AG04449 (cell line): ENCODE measurements at regions not wholly inside any gene's neighbourhood (a gene's known extent, or its start where the extent isn't known, plus 50 kb on each side); places are given as distances from the start of the nearest gene placed in this dataset.

Source experiments
- CTCF ChIA-PET: fragments of 350-600 bp; formaldehyde crosslinking; extraction: SDS; loops from one replicate; lab custom pipeline; 2021; ENCODE audit warnings: antibody characterized with exemption; lab: Yijun Ruan, JAX
- POLR2A ChIA-PET: fragments of 400-600, 350-600 bp; formaldehyde crosslinking; extraction: SDS; loops from one replicate; lab custom pipeline; 2020; ENCODE audit warnings: antibody characterized with exemption, inconsistent platforms; lab: Yijun Ruan, JAX
- DNase-seq: peaks from one replicate; pipeline ENCODE4 v3.0.0-alpha.2; 2010; ENCODE audit warnings: low read depth, low spot score
- H3K4me3 ChIP-seq: 2 replicates; pipeline ENCODE4 v1.5.1; 2011; ENCODE audit warnings: low read depth, mild to moderate bottlenecking, control low read depth, low read length
- TF ChIP-seq, protein P1 (sequence below): IDR thresholded peaks from one replicate; pipeline ENCODE4 v1.5.1; 2011; ENCODE audit warnings: mild to moderate bottlenecking, moderate library complexity, low read length, control low read depth, inconsistent platforms; ENCODE audit not compliant: insufficient read depth; ENCODE audit errors: missing control alignments

DNA sequence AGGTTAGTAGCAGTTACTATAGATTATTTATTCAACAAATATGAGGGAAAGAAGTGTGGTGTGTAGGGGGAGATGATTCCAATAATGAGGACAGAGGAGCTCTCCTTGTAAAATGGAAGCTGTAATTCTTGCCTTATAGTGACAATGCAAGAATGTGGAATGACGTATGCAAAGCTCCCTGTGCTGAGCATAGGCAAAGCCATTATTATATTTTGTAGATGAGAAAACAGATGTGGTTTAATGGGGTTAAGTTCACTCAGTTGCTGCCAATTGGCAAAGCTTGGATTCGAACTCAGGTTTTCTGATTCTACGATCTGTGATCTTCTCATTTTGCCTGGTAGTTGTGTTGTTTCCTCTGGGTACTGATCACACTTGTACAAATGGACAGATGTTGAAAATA is 153.3 kb downstream of the LSMEM1 start:
- TF ChIP-seq, protein P1, sequence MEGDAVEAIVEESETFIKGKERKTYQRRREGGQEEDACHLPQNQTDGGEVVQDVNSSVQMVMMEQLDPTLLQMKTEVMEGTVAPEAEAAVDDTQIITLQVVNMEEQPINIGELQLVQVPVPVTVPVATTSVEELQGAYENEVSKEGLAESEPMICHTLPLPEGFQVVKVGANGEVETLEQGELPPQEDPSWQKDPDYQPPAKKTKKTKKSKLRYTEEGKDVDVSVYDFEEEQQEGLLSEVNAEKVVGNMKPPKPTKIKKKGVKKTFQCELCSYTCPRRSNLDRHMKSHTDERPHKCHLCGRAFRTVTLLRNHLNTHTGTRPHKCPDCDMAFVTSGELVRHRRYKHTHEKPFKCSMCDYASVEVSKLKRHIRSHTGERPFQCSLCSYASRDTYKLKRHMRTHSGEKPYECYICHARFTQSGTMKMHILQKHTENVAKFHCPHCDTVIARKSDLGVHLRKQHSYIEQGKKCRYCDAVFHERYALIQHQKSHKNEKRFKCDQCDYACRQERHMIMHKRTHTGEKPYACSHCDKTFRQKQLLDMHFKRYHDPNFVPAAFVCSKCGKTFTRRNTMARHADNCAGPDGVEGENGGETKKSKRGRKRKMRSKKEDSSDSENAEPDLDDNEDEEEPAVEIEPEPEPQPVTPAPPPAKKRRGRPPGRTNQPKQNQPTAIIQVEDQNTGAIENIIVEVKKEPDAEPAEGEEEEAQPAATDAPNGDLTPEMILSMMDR: no peak
- DNase-seq: no peak
- ChIA-PET CTCF (no interaction called here), POLR2A (no interaction called here)
- no peak overlapping the region for H3K4me3 ChIP-seq

DNA sequence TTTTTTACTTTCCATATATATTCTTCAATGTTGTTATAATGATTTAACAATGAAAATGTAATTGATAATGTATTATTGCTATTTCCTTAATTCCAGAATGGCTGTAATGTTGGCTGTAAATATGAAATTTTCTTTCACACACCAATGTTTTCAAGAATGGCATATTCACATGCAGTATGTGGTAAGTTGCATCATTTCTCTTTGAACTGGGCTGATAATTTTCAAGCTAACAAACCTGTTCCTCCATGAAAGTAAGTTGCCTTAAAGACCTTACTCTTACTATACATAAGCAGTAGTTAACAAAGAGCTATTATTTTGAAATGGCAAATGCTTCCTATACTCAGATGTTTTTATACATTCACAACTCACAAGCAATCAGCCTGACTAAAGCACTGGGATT is 154.5 kb downstream of the TMEM168 start:
- POLR2A ChIA-PET: no interaction called here
- CTCF ChIA-PET: no interaction called here

DNA sequence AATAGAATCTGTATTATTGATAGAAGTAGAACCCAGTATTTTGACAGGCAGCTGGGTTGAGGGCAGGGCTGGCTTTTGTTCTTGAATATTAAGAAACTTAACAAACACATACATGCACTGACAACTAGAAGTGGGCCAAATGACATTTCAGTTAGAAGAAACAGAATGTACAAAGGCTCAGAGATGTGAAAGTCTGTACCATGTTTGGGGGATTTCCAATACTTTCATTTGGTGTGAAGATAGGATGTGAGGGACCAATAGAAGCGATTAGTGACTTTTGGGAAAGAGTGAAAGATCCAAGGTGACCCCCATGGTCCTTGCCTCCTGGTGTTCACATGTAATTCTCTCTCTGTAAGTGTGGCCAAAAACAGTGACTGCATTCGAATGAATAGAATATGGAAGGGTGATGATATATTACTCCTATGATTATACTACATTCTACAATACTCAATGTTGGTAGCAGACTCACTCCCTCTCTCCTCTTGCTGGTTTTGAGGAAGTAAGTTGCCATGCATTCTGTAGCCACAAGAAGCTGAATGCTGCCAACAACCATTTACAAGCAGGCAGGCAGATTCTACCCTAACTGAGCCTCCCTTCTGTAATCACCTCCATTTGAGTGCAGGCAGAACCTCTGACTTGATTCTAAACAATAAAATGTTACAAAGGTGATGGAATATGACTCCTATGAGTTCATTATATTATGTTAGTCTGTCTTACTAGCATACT is 151.4 kb downstream of the TMEM168 start:
- POLR2A ChIA-PET: no interaction called here

More for the DNA sequence above, 154.5 kb downstream of the TMEM168 start:
- H3K4me3 ChIP-seq: no peak overlapping the region
- no peak for DNase-seq
- TF ChIP-seq, protein P1: no peak

DNA sequence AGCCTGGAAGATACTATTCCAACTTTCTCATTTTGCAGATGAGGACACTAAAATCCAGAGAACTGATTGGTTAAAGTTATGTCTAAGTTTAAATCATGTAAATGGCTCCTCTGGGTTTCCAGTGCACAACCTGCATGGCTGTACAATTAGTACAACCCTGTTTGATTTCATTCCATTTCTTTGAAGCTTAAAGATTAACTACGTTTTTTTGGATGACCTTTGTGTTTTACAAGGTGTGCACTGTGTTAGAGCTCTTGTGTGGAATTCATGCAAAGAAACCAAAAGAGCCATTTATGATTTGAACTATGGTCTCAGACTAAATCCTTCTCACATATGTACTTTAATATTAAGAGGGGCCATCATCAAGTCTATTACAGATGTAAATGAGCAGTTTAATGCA is 149.5 kb downstream of the TMEM168 start:
- ChIA-PET POLR2A (no interaction called here), CTCF (no interaction called here)
- no peak for DNase-seq

More for the DNA sequence above, 151.4 kb downstream of the TMEM168 start:
- TF ChIP-seq, protein P1: no peak
- DNase-seq: no peak
- CTCF ChIA-PET: no interaction called here
- H3K4me3 ChIP-seq: no peak overlapping the region

DNA sequence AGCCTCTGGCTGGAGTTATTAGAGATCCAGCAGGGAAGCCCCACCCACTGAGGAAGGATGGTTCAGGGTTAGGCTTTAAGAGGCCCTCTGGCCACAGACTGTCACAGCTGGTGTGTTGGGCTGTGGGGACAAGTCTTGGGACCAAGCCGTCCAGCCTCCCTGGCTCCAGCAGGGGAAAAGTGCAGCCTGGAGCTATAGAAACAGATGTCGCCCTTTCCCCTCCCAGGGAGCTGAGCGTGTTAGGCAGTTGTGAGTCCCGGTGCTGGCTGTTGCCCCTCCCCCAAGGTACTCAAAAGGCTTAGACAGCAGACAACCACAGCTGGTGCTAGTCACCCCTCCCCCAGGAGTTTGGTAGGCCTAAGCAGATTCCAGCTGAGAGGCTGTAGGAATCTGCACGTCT is 143.4 kb downstream of the TMEM168 start:
- CTCF ChIA-PET: no interaction called here
- no peak for DNase-seq
- TF ChIP-seq, protein P1: no peak
- POLR2A ChIA-PET: no interaction called here
- H3K4me3 ChIP-seq: no peak overlapping the region

More for the DNA sequence above, 149.5 kb downstream of the TMEM168 start:
- TF ChIP-seq, protein P1: no peak
- H3K4me3 ChIP-seq: no peak overlapping the region

DNA sequence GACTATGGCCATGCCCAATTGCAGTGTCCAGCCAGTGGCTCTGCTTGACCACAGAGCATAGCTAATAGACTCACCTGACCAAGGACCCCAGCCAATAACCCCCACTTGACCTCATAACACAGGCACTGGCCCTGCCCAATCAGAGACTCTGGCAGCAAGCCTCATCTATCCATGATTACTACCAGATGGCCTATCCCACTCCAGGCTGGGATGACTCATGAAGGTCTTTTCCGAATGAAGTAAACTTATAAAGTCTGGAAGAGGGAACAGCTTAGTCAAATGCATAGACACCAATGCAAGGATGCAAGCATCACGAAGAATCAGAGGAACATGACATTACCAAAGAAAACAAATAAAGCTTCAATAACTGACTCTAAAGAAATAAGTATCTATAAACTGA is 141.4 kb downstream of the TMEM168 start:
- H3K4me3 ChIP-seq: no peak overlapping the region
- ChIA-PET CTCF (no interaction called here), POLR2A (no interaction called here)
- TF ChIP-seq, protein P1: no peak
- no peak for DNase-seq
